GM19324 (cell line): ENCODE measurements at regions not wholly inside any gene's neighbourhood (a gene's known extent, or its start where the extent isn't known, plus 50 kb on each side); places are given as distances from the start of the nearest gene placed in this dataset.

ENCODE experiments used
- ATAC-seq: cut with Tn5 transposase; IDR thresholded peaks from one replicate; pipeline ENCODE4 v1.9.1; 2021; ENCODE audit warnings: mild to moderate bottlenecking, moderate library complexity; ENCODE audit not compliant: unreplicated experiment, low FRiP score

DNA sequence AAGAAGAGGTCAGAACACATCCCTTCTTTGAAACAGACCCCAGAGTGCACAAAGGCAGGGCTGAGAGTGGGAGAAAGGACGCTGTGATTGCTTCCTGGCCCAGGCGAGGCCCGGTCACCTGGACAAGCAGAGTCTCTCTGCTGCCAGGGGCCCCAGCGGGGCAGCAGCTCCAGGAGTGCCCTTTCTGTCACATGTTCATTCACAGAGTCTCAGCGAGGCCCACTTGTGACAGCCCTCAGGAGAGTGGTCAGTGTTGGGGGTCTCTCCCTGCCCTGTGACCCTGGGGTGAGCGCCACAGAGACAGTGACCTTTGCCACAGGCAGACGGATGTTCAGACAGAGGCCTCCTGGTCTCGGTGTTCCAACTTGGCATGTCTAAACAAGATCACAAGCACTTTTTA, 130.2 kb upstream of the IRX4 start:
- ATAC-seq = no peak

DNA sequence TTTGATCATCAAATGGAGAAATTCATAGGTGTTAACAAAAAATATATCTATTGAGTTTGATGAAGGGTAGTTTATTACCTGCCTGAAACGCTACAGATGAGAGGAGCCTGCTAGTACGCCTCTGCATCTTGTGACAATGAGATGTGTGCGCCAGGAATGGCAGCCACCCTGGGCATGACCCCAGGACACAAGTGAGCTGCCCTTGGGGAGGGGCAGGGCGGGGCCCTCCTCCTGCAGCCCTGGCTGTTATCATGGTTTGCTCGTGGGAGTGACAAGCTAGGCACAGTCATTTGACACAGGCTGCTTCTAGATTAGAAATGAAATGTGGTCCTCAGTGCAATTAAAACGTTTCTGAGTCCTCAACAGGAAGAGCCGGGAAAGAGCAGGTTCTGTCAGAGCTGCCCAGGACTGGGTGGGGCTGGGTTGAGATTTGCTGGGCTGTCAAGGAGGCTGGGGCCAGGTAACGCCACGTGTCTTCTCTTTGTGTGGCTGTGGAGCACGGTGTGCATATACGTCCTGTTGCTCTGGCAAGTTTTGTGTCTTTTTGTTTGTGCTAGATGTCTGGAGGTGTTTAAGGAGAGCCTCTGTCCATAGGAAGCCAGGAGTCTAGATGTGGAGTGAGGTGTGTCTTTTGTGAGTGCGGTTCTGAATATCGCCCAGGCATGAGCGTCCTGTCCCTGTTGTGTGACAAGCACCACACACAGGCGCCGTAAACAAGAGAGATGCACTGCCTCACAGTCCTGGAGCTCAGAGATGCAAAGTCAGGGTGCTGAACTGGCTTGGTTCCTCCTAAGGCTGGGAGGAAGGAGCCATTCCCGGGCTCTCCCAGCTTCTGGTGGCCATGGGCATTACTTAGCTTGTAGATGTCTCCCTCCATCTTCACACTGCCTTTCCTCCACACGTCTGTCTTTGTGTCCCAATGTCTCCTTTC, 129.0 kb upstream of the IRX4 start:
- no peak for ATAC-seq

DNA sequence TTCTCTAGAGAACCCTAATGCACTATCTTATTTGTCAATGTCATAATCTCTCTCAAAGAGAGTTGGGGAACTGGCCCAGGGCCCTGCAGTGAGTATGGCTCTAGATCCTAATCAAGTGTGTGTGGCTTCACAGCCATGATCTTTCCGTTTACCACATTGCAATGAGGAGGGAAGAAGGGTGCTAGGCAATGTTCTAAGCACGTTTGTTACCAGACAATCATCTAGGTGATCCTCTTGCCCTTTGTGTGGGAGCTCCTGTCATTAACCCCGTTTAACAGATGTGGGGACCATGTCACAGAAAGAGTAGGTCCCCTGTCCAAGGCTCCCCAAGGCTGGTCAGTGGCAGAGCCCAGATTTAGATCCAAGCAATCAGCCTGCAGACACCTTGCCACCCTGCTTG, 128.2 kb upstream of the IRX4 start:
- no peak for ATAC-seq

DNA sequence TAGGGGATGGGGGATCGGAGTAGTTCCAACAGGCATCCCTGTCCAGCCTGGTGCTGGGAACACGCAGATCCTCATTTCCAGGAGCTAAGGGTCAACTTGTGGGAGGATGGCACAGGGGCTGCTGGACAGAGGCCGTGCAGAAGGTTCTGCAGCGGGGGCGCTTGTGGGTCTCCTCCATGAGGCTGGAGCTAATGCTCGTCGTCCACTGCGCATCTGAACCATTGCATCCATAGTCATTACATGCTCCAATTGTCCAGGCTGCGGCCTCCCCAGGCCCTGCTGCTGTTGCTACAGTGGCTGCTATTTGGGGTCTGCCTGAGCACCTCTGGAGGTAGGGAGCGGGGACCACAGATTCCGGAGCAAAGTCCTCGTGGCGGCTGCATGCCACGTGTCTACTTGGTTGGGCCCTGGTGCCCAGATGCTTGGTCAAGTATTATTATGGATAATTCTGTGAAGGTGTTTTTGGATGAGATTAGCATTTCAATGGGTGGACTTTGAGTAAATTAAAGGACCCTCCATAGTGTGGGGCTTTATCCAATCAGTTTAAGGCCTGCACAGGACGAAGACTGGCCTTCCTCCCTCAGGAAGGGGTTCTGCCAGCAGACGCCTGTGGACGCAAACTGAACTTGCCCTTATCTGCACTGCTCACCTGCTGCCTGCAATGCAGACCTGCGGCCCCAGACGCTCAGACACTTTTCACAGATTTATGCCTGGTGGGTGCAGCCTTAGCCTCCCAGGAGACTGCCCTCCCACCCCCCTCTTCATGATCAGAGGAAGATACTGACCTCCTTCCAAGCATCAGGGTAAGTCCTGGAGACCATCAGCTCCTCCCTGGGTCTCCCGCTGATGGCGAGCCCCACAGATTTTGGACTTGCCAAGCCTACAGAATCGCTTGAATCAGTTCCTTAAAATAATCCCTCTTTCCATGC, 127.5 kb upstream of the IRX4 start:
- no peak for ATAC-seq

DNA sequence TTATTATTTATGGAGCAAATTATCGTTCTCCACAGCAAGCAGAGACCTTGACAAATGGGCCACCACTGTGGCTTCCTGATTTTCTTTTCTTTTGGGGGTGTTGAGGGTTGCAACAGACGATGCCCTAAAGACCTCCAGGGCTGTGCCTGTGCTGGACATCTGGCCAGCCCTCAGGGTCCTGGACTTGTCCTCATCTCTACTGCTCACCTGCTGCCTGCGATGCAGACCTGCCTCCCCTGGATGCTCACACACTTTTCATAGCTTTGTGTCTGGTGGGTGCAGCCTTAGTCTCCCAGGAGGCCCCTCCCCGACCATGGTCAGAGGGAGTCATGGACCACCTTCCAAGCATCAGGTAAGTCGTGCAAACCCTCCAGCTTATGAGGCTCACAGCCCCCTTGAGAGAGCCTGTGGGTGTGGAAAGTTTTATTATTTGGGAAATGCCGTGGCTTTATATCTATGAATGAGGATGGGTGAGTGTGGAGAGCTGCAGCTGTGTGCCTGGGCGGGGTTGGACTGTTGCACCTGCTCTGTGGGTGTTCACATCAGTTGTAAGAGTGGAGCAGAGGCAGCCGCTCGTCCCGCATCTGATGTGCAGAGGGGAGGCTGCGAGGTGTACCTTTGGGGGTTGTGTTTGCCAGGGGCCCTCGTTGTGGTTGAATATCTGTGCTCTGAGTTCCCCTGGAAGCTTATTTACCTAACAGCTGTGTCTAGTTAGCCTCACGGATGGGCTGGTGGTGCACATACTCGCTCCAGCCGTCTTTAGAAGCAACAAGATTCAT, 126.3 kb upstream of the IRX4 start:
- ATAC-seq = no peak

DNA sequence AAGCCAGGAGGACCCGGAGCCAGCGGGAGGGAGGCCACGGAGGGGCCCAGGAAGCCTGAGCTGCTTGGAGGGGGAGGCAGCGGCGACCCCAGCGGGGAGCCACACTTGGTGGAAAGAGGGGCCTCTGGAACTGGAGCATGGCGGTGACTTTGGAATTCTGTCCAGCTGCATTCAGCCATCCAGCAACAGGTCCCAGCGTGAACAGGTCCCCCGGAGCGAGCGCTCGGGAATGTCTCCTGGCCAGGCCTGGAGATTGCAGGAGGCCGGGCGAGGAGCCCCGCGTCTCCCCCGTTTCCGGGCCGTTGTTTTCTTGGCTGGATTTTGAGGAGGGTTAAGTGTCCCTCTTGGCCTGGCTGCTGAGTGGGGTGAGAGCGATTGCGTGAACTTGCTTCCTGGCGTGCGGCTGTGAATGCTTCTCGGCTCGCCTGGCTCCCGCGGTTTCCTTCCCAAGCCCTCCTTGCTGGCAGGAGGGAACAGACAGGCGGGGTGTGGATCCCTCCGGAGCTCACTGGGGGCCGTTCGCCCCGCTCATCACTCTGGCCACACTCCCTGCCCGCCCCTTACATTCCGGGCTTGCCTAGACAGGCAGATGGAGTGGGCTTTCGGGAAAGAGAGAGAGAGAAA, 125.3 kb upstream of the IRX4 start:
- no peak for ATAC-seq

DNA sequence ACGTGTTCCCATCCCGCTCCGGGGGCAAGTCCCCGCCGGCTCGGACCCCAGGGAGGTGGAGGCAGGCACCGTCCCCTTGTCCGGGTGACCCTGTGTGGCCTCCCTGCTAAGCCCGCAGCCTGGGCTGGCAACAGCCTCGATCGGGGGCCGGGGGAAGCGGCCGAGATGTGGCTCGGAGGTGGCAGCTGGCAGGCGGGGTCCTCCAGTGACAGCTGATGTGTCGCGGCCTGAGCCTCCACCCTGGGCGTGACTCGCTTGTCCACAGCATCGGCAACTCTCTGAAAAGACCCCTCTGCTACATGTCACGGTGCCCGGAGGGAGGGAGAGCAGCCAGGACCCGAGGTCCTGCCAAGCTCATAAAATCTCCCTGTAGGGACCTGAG, 124.8 kb upstream of the IRX4 start:
- no peak for ATAC-seq

DNA sequence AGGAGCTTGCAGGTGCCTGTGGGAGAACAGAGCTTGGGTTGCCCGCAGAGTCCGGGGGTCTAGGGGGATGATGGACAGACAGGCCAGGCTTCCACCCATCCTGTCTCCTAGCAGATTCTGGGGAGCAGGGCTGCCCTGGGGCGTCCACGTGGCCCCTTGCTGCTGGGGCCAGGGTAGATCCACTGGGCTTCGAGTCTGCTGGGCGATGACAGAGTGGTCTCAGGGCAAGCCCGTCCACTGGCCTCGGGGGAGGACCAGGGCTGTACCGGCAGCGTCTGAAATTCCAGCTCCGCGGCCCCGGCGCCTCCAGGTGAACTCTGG, 124.2 kb upstream of the IRX4 start:
- ATAC-seq = no peak

DNA sequence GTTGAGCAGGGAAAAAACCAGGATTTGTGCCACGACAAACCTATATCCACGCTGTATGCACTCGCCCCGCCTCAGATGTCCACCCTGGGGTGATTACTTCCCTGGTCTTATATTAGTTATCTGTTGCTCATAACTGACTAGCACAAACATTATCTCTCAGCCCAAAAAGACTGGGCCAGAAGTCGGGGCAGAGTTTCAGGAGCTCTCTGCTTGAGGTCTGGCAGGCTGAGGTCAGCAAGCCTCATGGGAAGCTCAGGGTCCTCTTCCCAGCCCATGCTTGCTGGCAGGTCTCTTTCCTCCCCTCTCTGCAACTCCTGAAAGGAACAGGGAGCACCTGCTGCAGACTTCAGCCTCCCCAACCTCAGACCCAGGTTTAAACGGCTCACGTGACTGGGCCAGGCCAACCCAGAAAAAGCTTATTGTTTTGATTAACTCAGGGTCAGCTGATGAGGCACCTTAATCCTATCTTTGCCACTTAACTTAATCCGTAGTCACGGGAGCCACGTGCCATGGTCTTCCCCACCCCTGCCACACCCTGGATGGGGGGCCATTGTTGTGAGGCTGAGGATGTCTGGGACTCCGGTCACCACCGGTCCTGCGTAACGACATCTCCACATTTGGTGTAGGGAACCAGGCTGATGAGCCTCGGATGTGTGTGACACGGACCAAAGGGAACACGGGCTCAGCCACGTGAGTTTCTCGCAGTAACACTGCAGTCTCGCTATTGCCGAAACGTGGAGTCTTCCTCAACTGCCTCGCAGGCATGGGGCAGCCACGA, 123.7 kb upstream of the IRX4 start:
- no peak for ATAC-seq

DNA sequence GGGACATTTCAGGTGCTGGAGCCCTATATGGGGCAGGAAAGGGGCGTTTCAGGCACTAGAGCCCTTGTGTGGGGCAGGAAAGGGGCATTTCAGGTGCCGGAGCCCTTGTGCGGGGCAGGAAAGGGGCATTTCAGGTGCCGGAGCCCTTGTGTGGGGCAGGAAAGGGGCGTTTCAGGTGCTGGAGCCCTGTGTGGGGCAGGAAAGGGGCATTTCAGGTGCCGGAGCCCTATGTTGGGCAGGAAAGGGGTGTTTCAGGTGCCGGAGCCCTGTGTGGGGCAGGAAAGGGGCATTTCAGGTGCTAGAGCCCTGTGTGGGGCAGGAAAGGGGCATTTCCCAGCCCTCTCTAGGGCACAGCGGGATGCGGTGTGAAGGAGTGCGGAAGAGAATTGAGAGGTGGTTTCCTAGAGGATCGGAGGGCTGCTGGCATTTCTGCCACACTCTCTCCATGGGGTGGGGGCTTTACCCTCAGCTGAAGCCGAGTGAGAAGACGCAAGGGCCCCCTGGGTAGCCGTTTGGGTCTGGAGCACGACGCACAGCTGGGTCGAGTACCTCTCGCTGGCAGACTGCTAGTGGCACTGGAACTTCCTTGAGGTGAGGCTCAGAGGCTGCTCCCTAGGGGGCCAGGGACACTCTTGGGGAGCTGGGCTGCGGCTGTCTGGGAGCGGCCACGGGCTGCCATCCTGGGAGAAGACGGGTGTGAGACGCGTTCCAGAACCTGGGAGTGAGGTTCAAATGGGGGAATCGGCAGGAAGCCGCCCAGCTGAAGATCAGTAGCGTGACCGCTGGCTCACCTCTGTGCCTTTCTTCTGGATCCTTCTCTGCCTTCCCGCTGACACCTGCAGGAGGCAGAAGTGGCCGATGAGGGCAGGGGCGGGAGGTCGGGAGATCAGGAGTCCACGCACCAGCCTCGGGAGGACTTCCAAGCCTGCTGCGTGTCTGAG, 122.6 kb upstream of the IRX4 start:
- ATAC-seq = no peak

DNA sequence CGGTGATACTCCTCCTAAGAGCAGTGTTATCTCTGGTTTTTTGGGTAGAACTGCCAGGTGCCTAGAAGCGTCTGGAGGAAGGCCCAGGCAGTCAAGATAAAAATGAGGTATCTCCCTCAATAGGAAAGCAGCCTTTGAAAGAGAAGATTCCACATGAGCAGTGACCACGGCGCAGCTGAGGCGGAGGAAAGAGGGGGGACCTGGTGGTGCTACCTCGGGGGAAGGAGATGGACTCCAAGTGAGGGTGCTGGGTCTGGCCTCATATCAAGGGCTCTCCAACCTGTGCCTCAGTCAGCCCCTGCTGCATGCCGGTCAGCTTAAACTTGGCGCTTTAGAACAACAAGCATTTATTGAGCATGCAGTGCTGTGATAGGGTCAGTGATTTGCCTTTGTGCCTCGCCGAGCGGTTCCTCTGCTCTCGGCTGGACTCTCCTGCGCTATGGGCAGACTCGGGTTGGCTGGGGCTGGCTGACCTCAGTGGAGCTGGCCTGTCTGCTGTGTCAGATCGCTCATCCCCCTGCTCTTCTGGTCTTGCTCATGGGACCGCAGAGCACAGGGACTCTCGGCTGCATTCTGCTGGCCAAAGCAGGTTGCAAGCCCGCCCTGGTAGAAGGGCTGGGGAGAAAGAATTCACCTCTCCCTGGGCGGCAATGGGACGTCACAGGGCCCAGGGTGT, 121.1 kb upstream of the IRX4 start:
- ATAC-seq = no peak

DNA sequence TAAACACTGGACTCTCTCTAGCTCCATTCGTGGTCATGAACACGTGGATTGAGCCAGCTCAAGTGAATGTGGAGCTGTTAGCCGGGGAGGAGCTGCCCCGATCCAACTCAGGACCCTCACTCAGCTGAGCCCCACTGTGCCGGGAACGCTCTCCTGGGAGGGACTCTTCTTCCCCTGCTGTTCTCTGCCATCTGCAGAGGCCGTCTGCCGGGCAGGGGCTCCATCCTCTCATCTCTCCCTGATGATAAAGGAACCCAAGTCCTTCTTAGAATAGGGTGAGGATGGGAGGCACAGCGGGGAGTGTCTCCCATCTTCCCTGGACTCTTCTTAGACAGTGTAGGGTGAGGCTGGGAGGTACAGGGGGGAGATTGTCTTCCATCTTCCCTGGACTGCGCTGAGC, 120.5 kb upstream of the IRX4 start:
- no peak for ATAC-seq

DNA sequence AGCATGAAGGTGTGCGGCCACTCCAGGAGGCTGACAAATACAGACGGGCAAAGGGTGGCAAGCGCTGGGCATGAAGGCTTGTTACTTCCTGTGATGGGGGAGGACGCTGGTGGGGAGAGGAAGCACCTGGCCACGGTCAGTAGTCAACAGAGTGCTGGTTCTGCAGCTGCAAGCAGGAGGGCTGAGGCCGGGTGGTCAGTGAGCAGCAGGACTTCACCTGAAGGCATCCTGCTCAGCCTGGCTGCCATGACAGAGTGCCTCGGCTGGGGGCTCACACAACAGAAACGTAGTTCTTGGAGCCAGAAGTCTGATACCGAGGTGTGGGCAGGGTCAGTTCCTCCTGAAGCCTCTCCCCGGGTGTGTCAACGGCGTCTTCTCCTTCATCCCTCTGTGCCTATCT, 118.6 kb upstream of the IRX4 start:
- no peak for ATAC-seq

DNA sequence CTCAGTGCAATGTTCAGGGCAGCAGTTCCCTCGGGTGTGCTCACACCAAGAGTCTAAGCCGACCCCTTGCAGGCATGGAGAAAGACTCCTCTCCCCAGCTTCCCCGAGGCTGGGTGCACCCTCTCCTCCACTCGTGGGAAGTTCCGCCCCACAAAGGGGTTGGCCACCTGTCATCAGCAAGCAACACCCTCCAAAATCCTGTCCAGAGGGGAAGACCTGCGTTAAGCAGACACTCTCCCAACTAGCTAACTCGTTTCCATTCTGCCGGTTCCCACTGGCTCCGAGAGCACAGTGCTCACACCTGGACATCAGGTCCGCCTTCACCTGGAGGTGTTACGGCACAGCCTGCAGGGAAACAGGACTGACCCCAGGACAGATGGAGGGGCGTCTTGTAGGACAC, 117.9 kb upstream of the IRX4 start:
- no peak for ATAC-seq

DNA sequence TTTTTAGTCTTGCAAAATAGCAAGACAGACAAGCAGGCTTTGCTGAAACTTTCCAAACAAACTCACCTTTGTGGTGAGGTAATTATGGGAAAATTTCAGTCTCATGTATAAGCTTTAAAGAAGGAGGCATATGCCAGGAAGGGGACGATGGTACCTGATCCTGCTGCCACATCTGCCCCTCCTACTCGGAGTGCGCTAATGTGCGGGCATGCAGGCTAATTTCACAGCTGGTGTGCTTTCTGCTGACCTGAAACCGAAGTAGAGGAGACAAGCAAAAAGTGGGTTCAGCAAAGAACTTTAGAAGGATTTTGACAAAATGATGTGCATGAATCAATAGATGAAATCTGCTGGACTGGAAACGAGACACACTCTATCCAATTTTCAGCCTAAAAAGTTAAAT, 117.1 kb upstream of the IRX4 start:
- no peak for ATAC-seq

DNA sequence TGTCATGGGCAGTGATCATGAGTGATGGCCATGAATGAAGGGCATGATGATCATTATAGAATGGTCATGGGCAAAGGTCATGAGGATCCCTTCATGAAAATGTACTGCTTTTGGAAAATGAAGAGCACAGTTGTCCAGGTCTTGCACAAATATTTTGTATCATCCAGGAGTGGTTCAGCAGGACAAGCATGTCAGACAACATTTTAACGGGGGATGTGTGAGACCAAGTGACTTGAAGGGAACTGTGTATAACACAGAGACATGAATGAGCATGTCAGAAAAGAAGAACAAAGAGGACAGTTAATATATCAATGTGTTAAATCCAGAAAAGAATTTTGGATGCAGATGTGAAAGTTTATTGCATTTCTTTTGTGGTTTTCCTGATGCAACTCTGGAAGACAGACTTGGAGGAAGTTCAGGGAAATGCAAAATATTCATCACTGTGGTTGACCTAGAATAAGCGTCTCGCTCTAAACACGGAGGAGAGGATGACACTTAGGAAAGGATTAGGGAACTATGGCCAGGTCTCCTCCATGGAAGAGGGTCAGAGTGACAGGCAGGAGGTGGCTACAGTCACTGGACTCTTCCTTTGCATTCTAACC, 116.1 kb upstream of the IRX4 start:
- no peak for ATAC-seq

DNA sequence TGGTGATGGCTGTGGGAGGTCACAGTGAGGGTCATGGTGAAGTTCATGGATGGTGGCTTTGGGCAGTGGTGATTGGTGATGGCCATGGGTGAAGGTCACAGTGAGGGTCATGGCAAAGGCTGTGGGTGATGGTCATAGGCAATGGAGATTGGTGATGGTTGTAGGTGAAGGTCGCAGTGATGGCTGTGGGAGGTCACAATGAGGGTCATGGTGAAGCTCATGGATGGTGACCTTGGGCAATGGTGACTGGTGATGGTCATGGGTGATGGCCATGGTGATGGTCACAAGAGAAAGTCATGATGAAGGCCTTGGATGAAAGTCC, 115.6 kb upstream of the IRX4 start:
- no peak for ATAC-seq
